ENCODE measurements at regions not wholly inside any gene's neighbourhood (a gene's known extent, or its start where the extent isn't known, plus 50 kb on each side); places are given as distances from the start of the nearest gene placed in this dataset.

DNA sequence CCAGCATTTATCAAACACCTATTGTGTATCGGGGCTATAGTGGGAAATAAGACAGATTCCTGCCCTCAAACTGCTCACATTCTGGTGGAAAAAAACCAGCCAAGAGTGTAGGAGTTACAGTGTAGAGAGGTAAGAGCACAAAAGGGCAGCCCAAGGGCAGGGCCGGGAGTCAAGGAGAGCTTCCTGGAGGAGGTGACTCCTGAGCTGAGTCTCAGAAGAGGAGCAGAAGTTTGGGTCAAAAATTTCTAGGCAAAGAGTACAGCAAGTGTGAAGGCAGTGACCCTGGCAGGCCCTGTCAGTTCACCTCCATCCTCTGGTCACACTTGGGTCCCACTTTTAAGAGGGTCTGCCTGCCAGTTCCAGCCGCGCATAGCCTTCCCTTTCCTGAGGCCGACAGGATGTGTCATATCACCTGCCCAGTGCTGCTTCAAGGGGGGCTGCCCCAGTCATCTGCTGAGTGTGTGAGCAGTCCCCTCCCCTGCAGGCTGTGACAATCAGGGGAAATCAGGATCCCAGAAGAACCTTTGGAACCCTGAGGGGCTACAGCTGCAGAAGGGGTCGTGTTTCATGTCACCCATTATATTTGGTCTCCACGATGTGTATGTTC is 118.4 kb downstream of the GLI2 start:
- no peak for DNase-seq

DNA sequence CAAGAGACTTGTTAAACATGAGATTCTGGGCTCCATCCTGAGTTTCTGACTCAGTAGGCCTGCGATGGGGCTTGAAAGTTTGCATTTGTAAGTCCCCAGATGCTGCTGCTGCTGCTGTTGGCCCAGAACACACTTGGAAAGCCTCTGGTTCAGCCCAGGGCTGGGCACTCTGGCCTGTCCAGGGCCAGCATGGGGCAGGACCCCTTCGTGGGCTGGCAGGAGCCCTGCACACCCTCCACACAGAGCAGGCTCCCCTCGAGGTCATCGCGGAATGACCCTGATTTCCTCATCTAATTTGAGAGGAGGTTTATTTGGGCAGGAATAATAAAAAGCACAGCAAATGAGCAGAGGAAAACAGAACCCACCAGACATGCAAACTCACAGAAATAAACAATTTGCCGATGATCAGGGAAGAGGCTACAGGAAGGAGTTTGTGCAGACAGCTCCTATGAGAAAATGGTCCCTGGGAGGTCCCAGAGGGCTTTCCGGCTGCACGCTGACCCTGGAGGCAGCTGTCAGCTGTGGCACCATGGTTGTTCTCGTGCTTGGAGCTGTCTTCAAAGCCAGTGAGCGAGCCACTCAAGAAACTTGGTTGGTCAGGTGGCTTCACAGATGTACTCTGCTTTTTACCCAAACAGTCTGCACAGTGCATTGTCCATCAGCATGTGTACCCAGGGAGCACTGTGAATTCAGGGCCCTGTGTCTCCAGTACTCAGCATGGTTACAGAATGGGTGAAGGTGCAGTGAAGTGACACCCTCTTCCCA is 119.3 kb downstream of the GLI2 start:
- no peak for DNase-seq

DNA sequence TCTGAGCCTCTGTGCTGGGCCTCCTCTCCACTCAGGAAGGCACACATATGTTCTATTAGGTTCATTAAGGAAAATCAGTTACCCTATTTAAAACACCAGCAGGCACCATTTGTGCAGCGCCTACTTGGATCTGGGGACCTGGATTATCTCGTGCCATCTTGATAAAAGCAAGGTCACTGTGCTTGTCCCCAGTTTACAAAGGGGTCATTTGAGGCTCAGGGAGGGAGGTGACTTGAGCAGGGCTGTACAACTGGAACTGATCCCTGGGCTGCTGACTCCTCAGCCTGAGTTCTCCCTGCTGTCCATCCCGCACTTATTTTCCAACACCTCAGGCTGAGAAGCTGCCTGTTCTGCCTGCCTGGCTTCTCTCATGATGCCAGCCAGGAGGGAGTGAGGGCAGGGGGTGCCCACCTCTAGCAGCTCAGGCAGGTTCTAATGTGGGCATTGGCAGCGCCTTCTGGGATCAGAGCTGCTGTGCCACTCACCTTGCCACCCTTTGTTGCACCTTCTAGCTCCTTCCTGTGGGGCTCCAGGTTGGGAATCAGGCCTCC is 120.3 kb downstream of the GLI2 start:
- no peak for DNase-seq

DNA sequence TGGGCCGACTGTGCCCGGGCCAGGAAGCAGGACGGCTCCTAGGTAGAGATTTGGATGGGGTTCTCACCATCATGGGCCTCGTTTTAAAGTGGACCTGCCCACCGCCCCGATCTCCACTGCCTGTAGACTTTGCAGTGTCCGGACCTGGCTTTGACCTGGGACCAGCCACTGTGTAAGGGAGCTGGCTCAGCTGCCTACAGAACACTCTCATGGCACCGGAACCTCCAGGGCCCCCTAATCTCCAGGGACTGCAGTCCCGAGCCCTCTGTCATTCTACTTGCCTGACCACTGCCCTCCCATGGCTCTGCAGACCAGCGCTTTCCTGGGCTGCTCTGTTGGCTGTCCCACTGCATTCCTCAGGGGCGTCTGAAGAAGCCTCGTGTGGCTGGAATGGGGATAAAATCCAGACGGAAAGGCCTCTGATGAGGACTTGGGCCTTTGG is 120.8 kb downstream of the GLI2 start:
- no peak for DNase-seq

DNA sequence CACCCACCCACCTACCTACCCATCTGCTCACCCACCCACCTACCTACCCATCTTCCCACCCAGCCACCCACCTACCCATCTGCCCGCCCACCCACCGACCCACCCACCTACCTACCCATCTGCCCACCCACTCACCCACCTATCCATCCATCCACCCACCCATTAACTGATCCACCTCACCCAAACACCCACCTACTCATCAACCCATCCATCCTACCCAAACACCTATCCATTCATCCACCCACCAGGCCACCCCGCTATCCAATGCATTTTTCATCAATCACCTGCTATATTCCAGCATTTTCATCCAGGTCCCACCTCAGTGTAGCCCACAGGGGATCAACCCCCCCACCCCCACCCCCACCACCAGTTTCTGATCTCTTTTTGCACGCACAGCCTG is 121.8 kb downstream of the GLI2 start:
- DNase-seq = no peak

DNA sequence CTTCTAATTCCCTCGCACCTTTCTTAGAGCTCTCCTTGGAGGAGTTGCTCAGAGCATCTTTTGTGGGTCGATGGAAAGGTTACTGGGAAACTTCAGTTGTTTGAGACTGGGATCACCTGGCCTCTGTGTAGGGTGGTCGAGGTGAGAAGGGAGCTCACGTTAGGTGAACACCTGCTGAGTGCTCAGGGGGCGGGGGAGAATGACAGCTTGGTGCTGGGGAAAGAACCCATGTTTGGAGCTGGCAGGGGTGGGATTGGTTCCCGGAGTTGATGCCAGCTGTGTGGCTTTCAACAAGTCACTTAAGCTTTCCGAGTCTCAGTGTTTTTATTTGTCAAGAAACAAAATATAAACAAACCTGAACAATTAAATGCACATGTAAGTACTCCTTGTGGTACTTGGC is 122.3 kb downstream of the GLI2 start:
- no peak for DNase-seq

DNA sequence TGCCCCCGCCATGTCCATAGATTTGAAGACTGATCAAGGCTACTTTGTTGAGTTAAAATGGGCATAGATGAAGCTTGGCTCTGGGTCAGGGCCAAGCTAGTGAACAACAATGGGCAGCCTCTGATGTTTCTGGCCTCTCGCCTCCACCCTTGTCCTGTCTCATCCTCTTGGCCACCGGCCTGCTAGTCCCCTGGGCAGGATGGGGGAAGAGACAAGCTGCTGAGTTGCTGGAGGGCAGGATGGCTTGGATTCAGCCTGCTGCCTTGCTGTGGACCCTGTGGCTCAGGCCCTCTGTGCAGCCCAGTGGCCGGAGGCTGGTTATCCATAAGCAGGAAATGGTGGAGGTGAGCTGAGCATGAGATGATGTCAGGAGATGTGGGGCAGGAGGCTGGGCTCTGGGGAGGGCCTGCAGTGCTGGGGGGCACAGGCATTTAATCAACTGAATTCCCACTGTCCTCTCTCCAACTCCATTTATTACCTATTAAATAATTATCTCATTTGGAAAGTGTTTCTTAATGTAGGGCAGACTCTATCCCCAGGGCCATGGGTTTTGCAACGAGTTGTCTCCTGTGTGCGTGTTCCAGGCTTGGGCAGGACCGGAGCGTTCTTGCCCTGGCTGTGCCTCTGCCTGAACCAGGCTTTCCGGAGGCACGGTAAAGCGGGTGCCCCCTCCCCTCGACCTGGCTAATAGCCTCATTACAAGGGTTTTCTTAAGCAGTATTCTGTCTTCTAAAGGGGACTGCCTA is 122.9 kb downstream of the GLI2 start:
- no peak for DNase-seq

DNA sequence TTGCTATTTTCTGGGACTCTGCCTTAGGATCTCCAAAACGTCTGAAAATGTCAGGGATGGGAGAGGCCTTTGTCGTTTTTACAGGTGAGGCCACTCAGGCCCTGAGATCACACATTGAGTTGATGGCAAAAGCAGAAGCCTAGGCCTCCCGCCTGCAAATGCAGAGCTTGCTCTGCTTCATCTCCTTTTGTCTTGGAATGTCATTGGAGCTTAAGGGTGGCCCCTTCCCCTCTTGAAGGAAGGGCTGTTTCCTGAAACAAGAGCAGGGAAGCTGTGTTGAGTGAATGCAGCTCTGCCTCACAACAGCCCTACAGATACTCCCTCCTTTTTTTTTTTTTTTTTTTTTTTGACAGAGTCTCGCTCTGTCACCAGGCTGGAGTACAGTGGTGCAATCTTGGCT is 123.5 kb downstream of the GLI2 start:
- no peak for DNase-seq

DNA sequence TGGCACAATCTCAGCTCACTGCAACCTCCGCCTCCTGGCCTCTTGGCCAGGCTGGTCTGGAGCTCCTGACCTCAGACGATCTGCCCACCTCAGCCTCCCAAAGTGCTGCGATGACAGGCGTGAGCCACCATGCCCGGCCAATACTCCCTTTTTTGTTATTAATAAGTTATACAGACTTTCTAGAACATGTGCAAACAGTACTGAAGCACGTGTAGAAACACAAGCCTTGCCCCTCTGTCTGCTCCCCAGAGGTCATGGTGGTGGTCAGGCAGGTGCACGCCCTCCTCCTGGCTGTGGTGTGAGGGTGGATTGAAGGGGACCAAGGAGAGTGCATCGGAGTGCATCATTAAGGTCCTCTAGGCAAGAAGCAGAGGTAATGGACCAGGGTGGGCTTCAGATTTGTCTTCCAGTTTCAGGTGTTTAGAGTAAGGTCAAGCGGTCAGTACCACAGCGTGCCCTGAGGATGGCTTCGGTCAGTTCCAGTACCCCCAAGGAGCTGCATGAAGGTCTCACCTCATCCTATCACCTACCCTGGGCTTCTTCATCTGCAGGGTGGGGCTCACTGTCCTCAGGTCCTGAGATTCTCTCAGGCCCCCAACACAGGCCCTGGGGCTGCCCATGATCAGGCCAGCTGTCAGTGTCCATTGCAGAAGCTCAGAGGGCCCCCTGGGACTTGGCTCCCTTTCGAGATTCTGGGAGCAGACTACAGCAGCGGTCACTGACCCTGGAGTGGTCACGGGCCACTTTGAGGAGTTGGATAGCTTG is 124.3 kb downstream of the GLI2 start:
- no peak for DNase-seq

DNA sequence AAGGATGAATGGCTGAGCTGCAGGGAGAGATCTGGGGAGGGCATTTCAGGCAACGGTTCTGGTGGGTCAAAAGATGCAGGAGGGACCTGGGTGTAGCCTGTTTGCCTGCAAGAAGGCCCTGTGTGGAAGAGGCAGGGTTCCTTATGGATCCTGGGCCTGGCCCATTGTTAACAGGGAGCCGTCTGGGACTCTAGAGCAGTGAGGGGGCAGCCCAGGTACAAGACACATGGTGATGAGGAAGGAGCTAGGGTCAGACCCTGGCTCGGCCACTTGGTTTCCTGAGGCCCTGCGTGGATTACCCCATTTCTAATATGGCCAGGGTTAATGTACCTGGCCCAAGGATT is 124.9 kb downstream of the GLI2 start:
- no peak for DNase-seq

DNA sequence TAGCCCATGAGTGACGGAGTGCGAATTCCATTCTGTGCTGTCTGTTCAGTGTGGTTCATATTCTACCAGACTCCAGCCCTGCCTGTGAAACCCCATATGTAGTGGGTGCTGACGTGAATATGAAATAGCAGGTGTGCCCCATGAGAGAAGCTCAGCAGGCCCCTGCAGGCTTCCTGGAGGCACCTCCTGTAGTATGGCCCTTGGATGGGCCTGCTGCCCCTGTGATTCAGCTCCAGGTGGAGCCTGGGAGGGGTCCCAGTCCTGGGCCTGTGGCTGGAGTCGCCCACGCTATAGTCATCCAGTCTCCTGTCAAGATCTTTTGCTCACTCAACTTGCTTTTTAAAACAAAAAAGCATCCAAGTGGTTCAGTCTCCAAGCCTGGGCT is 125.5 kb downstream of the GLI2 start:
- no peak for DNase-seq

DNA sequence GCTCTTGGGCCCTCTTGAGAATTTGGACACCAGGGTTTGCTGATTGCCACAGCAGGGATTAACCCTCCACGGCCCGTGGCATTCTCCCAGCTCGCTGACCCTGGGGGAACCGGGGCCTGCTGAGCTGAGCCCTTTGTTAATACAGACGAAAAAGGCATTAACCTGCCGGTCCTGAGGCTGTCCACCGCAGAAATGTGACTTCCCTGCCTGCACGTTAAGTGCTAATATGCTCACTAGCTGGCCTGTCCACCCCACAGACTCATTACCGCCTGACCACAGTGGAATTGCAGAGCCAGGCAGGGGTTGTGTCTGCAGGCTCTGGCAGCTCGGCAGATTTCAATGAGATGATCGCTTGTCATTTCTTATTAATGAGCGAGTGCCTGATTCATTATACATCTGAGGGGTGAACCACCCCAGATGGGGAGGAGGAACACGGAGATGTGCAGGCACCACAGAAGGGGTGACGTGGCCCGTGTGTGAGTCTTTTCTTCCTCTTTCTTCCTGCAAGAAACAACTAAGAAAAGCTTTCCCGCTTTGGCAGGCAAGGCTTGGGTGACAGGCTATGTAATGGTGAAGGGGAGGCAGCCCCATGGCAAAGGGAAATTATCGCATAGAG is 126.0 kb downstream of the GLI2 start:
- DNase-seq = no peak

DNA sequence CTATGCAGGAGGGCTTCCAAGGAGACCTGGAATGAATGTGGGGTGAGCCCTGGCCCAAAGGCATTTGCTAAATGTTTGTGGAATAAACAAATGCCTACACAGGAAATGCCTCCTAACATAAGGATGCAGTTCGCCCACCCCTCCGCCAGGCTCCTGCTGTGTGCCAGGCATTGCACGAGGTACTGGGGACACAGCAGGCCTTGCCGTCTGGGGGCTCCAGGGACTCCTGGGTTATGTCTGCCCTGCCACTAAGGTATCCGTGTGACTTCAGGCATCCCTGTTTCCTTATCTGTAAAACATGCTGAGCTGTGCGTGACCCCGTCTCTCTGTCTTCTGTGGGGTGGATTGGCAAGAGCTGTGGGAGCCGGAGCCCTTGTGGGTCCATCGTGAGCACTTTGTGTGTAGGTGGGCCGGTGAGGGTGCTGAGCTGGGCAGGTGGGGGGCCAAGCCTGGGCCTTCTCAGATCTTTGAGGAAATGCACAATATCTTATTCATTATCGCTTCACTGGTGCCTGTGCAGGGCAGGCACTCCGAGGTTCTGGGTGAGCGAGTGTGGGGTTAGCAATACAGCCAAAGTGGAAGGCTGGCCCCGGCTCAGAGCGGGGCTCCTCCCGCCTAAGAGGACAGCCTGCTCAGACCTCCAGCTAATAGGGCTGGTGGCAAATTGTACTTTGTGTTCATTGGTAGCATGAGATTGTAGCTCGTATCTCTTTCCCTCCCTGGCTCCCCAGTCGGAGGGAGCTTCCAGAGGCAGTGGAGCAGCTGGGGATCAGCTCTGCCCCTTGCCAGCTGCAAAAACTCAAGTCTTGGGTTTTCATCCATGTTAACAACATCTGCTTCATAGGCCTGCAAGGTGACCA is 126.8 kb downstream of the GLI2 start:
- DNase-seq = no peak

DNA sequence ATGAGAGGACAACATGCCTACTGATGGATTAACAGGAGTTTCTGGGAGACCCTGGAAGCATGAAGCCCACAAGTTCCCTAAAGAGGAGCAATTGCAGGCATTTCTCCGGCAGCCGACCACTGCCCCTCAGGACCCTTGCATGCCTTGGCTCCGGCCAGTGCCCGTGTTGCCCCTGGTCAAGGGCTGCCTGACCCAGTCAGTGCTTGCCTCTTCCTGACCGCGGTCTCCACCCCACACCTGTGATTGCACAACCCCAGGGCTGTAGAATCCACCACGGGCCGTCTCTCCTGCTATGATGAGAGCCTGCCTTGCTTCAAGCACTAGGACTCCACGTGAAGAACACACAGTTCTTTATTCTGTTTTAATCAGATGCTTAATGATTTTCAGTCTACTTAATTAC is 127.5 kb downstream of the GLI2 start:
- DNase-seq = no peak

DNA sequence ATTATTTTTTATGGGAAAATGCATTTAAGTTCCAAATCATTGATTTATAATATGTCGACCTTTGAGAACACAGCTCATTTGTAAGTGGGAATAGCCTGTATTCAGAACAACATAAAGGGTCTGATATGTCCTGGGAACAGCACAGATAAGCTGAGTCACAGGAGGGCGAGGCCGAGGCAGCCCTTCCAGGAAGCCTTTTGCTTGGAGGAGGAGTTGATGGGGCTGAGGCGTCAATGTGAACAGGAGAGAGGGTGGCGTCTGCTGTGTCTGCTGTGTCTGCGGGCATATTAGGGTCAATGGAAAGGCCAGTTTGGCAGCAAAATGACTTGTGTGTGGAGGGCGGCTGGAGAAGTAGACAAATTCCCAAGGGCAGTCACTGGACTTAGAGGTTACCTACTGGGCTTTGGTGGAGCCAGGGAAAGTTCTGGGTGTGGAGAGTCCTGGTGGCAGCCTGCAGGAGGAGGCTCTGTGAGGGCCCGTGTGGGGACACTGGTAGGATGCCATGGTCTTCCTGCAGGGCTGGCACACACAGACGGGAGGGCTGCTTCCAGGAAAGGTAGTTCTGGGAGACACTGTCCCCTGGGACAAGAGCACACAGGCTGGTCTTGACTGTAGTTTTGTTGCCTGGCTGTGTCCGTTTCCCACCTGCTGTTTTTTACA is 128.1 kb downstream of the GLI2 start:
- no peak for DNase-seq

DNA sequence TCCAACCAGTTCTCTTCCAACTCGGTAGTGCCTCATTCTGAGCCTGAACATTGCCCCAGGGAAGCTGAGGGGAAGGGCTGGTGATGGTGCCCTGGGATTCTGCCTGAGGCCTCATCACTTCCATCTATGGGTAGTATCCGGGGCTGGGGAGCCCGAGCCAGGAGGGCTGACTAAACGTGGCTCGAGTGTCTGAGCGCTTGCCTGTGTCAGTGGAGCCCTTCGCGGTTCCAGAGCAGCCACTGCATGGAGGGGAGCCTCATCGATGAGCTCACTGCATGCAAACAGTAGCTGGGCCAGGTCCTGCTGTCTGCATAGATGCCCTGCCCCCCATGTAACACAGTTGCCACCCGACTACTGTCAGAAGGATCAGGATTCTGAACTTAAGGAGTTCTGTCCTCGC is 129.3 kb downstream of the GLI2 start:
- no peak for DNase-seq

DNA sequence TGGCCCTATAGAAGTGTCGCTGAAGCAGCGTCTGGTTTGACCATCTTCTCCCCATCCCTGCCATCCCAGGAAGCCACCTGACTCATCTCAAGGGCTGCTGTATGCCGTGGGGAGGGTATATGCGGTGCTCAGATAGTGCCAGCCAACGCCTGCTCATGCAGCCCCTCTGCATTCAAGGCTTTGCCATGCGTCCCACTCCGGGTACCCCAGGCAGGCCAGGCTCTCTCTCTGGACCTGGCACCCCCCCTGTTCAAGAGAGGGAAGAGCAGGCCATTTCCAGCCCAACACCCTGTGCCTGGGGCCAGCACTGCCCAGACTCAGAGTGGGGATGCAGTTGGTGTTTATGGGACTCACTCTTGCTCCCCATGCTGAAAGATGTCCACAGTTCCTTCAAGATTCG is 130.0 kb downstream of the GLI2 start:
- DNase-seq = no peak

DNA sequence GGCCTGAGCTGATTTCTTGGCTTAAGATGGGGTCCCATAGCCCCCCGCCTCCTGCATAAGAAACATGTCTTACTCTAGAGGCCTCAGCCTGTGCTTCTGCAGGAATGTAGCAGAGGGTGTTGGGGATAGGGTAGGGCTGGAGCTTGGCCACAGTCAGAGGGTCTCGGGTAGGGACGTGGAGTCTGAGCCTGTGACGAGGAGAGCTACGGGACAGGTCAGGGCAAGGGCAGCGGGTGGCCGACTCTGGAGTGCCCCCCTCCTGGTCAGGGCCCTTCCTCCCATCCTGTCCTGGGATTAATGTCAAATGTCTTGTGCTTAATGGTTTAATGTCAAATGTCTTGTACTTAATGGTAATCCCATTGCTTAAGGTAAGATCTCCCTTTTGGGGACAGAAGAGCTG is 130.4 kb downstream of the GLI2 start:
- DNase-seq = no peak

DNA sequence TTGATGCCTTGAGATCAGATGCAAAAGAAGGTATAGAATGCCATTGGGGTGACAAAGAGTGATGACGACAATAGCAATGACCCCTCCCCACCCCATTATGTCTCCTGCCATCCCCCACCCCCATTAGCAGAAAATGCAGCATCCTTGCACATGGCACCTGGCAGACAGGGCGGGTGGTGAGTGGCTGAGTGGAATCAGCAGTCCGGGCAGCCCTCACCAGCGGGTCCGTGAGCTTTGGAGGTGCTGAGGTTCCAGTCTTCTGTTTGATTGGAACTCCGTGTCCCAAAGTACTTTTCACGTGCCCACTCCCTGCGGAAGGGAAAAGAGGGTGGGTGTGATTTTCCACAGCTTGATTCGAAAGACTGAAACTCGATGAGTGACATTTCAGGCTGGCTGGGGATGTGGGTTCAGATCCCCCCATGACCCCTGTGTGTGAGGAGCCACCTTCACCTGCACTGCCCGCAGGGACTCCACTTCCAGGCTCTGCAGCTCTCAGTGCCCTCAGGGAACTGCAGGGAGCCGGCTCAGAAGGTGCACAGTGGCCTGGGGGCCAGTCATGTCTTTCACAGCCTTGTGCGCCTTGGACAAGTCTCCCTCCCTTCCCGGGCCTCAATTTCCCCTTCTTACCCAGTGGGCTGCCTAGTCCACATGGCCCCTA is 130.9 kb downstream of the GLI2 start:
- no peak for DNase-seq

Data from activated CD4-positive, alpha-beta T cell treated with anti-CD3 and anti-CD28 coated beads, Interleukin-2, amount 50 U/mL, for 48 hours (primary cell).